Stimulated activated naive CD8-positive, alpha-beta T cell treated with anti-CD3 and anti-CD28 coated beads, Interleukin-15, amount 100 ng/mL, for 72 hours (primary cell): ENCODE measurements at regions not wholly inside any gene's neighbourhood (a gene's known extent, or its start where the extent isn't known, plus 50 kb on each side); places are given as distances from the start of the nearest gene placed in this dataset.

ENCODE experiments used
- ATAC-seq: fragments of 150-1000 bp; cut with Tn5 transposase; 2 replicates; pipeline ENCODE4 v1.10.0; 2021; ENCODE audit warnings: mild to moderate bottlenecking, moderate library complexity
- DNase-seq, 2 donors: peaks; one replicate each; pipeline ENCODE4 v3.0.0; 2021 to 2022
- H3K27ac Mint-ChIP-seq, 2 donors: one replicate each; pipeline ENCODE4 v1.8.0; 2022; ENCODE audit warnings: mild to moderate bottlenecking in 2 of 2, mixed read lengths in 2 of 2, moderate library complexity in 2 of 2
- H3K27me3 Mint-ChIP-seq: one replicate; pipeline ENCODE4 v1.8.0; 2022; ENCODE audit warnings: mixed read lengths
- H3K4me1 Mint-ChIP-seq: one replicate; pipeline ENCODE4 v1.8.0; 2022; ENCODE audit warnings: mild to moderate bottlenecking, mixed read lengths
- H3K4me3 Mint-ChIP-seq, 2 donors: one replicate each; pipeline ENCODE4 v1.8.0; 2022; ENCODE audit warnings: mild to moderate bottlenecking in 2 of 2, mixed read lengths in 2 of 2, moderate library complexity in 1 of 2
- H3K9me3 Mint-ChIP-seq, 2 donors: one replicate each; pipeline ENCODE4 v1.8.0; 2022; ENCODE audit warnings: mixed read lengths in 2 of 2

- ATAC-seq (no peak), DNase-seq (no peak)
- Mint-ChIP-seq H3K4me3 (no peak overlapping the region), H3K27me3 (no peaks in the 10 kb centered on the region), H3K4me1 (no peaks in the 10 kb centered on the region), H3K27ac (no peak overlapping the region), H3K9me3 (no peaks in the 10 kb centered on the region)
Observed at GRCh38 chrX:6701085-6701484, 166.2 kb upstream of the VCX3A start.

GRCh38 chrX:6695717-6696116 is 160.8 kb upstream of the VCX3A start:
- no peaks in the 10 kb centered on the region for H3K27me3 Mint-ChIP-seq
- no peaks in the 10 kb centered on the region for H3K9me3 Mint-ChIP-seq
- DNase-seq = no peak

GRCh38 chrX:6694977-6695376 is 160.1 kb upstream of the VCX3A start:
- DNase-seq = no peak
- H3K27ac Mint-ChIP-seq = no peak overlapping the region

More at GRCh38 chrX:6695717-6696116, 160.8 kb upstream of the VCX3A start:
- H3K27ac Mint-ChIP-seq = no peak overlapping the region
- no peaks in the 10 kb centered on the region for H3K4me1 Mint-ChIP-seq
- ATAC-seq = no peak
- H3K4me3 Mint-ChIP-seq = no peak overlapping the region

GRCh38 chrX:6694221-6694620 is 159.3 kb upstream of the VCX3A start:
- Mint-ChIP-seq H3K4me3 (no peak overlapping the region), H3K9me3 (no peaks in the 10 kb centered on the region), H3K4me1 (no peaks in the 10 kb centered on the region), H3K27ac (no peak overlapping the region), H3K27me3 (no peaks in the 10 kb centered on the region)
- ATAC-seq (no peak), DNase-seq (no peak)

More at GRCh38 chrX:6694977-6695376, 160.1 kb upstream of the VCX3A start:
- Mint-ChIP-seq H3K4me3 (no peak overlapping the region), H3K4me1 (no peaks in the 10 kb centered on the region), H3K27me3 (no peaks in the 10 kb centered on the region), H3K9me3 (no peaks in the 10 kb centered on the region)
- ATAC-seq = no peak

- H3K4me1 Mint-ChIP-seq = no peaks in the 10 kb centered on the region
Observed at GRCh38 chrX:6693051-6693450, 158.1 kb upstream of the VCX3A start.

GRCh38 chrX:6685489-6685888 is 150.6 kb upstream of the VCX3A start:
- ATAC-seq (no peak), DNase-seq (no peak)
- Mint-ChIP-seq H3K4me1 (no peaks in the 10 kb centered on the region), H3K27me3 (no peaks in the 10 kb centered on the region), H3K9me3 (no peaks in the 10 kb centered on the region), H3K27ac (no peak overlapping the region), H3K4me3 (no peak overlapping the region)

More at GRCh38 chrX:6693051-6693450, 158.1 kb upstream of the VCX3A start:
- Mint-ChIP-seq H3K27ac (no peak overlapping the region), H3K9me3 (no peaks in the 10 kb centered on the region), H3K27me3 (no peaks in the 10 kb centered on the region), H3K4me3 (no peak overlapping the region)
- ATAC-seq (no peak), DNase-seq (no peak)

GRCh38 chrX:6683353-6683752 is 148.4 kb upstream of the VCX3A start:
- H3K9me3 Mint-ChIP-seq = no peaks in the 10 kb centered on the region
- DNase-seq (no peak), ATAC-seq (no peak)
- H3K4me3 Mint-ChIP-seq = no peak overlapping the region
- no peak overlapping the region for H3K27ac Mint-ChIP-seq
- H3K4me1 Mint-ChIP-seq = no peaks in the 10 kb centered on the region
- H3K27me3 Mint-ChIP-seq = no peaks in the 10 kb centered on the region

GRCh38 chrX:6681521-6682145 is 146.7 kb upstream of the VCX3A start:
- no peak overlapping the region for H3K27ac Mint-ChIP-seq
- no peaks in the 10 kb centered on the region for H3K27me3 Mint-ChIP-seq
- ATAC-seq = no peak
- H3K4me1 Mint-ChIP-seq = no peaks in the 10 kb centered on the region
- H3K9me3 Mint-ChIP-seq = no peaks in the 10 kb centered on the region
- no peak for DNase-seq
- H3K4me3 Mint-ChIP-seq = no peak overlapping the region

GRCh38 chrX:6679988-6680387 is 145.1 kb upstream of the VCX3A start:
- Mint-ChIP-seq H3K27me3 (no peaks in the 10 kb centered on the region), H3K4me1 (no peaks in the 10 kb centered on the region), H3K27ac (no peak overlapping the region), H3K4me3 (no peak overlapping the region), H3K9me3 (no peaks in the 10 kb centered on the region)
- DNase-seq (no peak), ATAC-seq (no peak)

- no peak overlapping the region for H3K4me3 Mint-ChIP-seq
- ATAC-seq = no peak
- H3K27ac Mint-ChIP-seq = no peak overlapping the region
- no peaks in the 10 kb centered on the region for H3K27me3 Mint-ChIP-seq
- H3K4me1 Mint-ChIP-seq = no peaks in the 10 kb centered on the region
- DNase-seq = no peak
- no peaks in the 10 kb centered on the region for H3K9me3 Mint-ChIP-seq
Observed at GRCh38 chrX:6679550-6679949, 144.6 kb upstream of the VCX3A start.

- no peak for ATAC-seq
- no peaks in the 10 kb centered on the region for H3K4me1 Mint-ChIP-seq
- H3K9me3 Mint-ChIP-seq = no peaks in the 10 kb centered on the region
- no peak for DNase-seq
- H3K27me3 Mint-ChIP-seq = no peaks in the 10 kb centered on the region
- no peak overlapping the region for H3K27ac Mint-ChIP-seq
- H3K4me3 Mint-ChIP-seq = no peak overlapping the region
Observed at GRCh38 chrX:6678313-6678712, 143.4 kb upstream of the VCX3A start.

GRCh38 chrX:6674734-6675133 is 139.8 kb upstream of the VCX3A start:
- DNase-seq = no peak
- H3K27me3 Mint-ChIP-seq = no peaks in the 10 kb centered on the region
- no peaks in the 10 kb centered on the region for H3K9me3 Mint-ChIP-seq
- no peak overlapping the region for H3K27ac Mint-ChIP-seq
- no peaks in the 10 kb centered on the region for H3K4me1 Mint-ChIP-seq
- no peak overlapping the region for H3K4me3 Mint-ChIP-seq
- no peak for ATAC-seq

GRCh38 chrX:6667048-6667768 is 132.3 kb upstream of the VCX3A start:
- no peaks in the 10 kb centered on the region for H3K9me3 Mint-ChIP-seq
- H3K4me3 Mint-ChIP-seq = no peak overlapping the region
- H3K4me1 Mint-ChIP-seq = no peaks in the 10 kb centered on the region
- no peak overlapping the region for H3K27ac Mint-ChIP-seq
- no peak for DNase-seq
- no peaks in the 10 kb centered on the region for H3K27me3 Mint-ChIP-seq
- ATAC-seq = no peak

GRCh38 chrX:6666624-6667023 is 131.7 kb upstream of the VCX3A start:
- Mint-ChIP-seq H3K4me3 (no peak overlapping the region), H3K9me3 (no peaks in the 10 kb centered on the region), H3K4me1 (no peaks in the 10 kb centered on the region), H3K27me3 (no peaks in the 10 kb centered on the region), H3K27ac (no peak overlapping the region)
- no peak for DNase-seq
- no peak for ATAC-seq

GRCh38 chrX:6661736-6662135 is 126.8 kb upstream of the VCX3A start:
- Mint-ChIP-seq H3K27ac (peak overlapping the region in 1 of 2 donors; percentile 76), H3K4me3 (no peak overlapping the region), H3K9me3 (peaks cover 0 to 11% of the 10 kb centered on the region in 2 donors), H3K4me1 (no peaks in the 10 kb centered on the region), H3K27me3 (no peaks in the 10 kb centered on the region)
- DNase-seq (no peak), ATAC-seq (no peak)

GRCh38 chrX:6660567-6661264 is 125.8 kb upstream of the VCX3A start:
- H3K9me3 Mint-ChIP-seq = peaks cover 0 to 11% of the 10 kb centered on the region in 2 donors
- no peak overlapping the region for H3K27ac Mint-ChIP-seq
- no peak overlapping the region for H3K4me3 Mint-ChIP-seq
- DNase-seq (no peak), ATAC-seq (no peak)
- H3K4me1 Mint-ChIP-seq = no peaks in the 10 kb centered on the region
- no peaks in the 10 kb centered on the region for H3K27me3 Mint-ChIP-seq
